HG02678 (cell line): ENCODE measurements at regions not wholly inside any gene's neighbourhood (a gene's known extent, or its start where the extent isn't known, plus 50 kb on each side); places are given as distances from the start of the nearest gene placed in this dataset.
"Not testable (repeated sequence)": the region's sequence is repeated elsewhere in the genome, so short reads cannot be mapped to it uniquely, and the experiment has no call there.

ENCODE experiments used
- ATAC-seq: cut with Tn5 transposase; IDR thresholded peaks from one replicate; pipeline ENCODE4 v1.9.1; 2021; ENCODE audit warnings: mild to moderate bottlenecking, moderate library complexity; ENCODE audit not compliant: unreplicated experiment

- no peak for ATAC-seq
Measured at GRCh38 chr7:96826089-96826488, 116.4 kb upstream of the SEM1 start.

- ATAC-seq = no peak
Measured at GRCh38 chr7:96827701-96828100, 118.1 kb upstream of the SEM1 start.

GRCh38 chr7:96829121-96829520 is 119.5 kb upstream of the SEM1 start:
- ATAC-seq = not testable (repeated sequence)

- ATAC-seq = no peak
Measured at GRCh38 chr7:96831446-96831845, 121.8 kb upstream of the SEM1 start.

- ATAC-seq = no peak
Measured at GRCh38 chr7:96832092-96832662, 122.5 kb upstream of the SEM1 start.

GRCh38 chr7:96833676-96834453 is 124.2 kb upstream of the SEM1 start:
- no peak for ATAC-seq

- no peak for ATAC-seq
Measured at GRCh38 chr7:96836456-96836855, 126.8 kb upstream of the SEM1 start.

- peak; percentile 95 for ATAC-seq
Measured at GRCh38 chr7:96837593-96837992, 127.9 kb upstream of the SEM1 start.

GRCh38 chr7:96838481-96838880 is 128.8 kb upstream of the SEM1 start:
- ATAC-seq = no peak

- no peak for ATAC-seq
Measured at GRCh38 chr7:96855139-96855538, 145.5 kb upstream of the SEM1 start.

- no peak for ATAC-seq
Measured at GRCh38 chr7:96855691-96856090, 146.0 kb upstream of the SEM1 start.

GRCh38 chr7:96869538-96869937 is 135.8 kb upstream of the DLX6 start:
- ATAC-seq = no peak

GRCh38 chr7:96870185-96870584 is 135.2 kb upstream of the DLX6 start:
- ATAC-seq = no peak

- ATAC-seq = no peak
Measured at GRCh38 chr7:96870934-96871333, 134.4 kb upstream of the DLX6 start.

- ATAC-seq = no peak
Measured at GRCh38 chr7:96887426-96887825, 117.9 kb upstream of the DLX6 start.

- ATAC-seq = no peak
Measured at GRCh38 chr7:96899108-96899507, 106.2 kb upstream of the DLX6 start.

- ATAC-seq = no peak
Measured at GRCh38 chr7:96901822-96902445, 103.4 kb upstream of the DLX6 start.

- ATAC-seq = no peak
Measured at GRCh38 chr7:96903906-96904305, 101.4 kb upstream of the DLX6 start.

- no peak for ATAC-seq
Measured at GRCh38 chr7:96910486-96910885, 94.9 kb upstream of the DLX6 start.

- no peak for ATAC-seq
Measured at GRCh38 chr7:96915029-96915428, 90.3 kb upstream of the DLX6 start.

- ATAC-seq = no peak
Measured at GRCh38 chr7:96920064-96920463, 85.3 kb upstream of the DLX6 start.

GRCh38 chr7:96920713-96921112 is 84.6 kb upstream of the DLX6 start:
- ATAC-seq = no peak
